Inflammatory macrophage (primary cell): ENCODE measurements at regions not wholly inside any gene's neighbourhood (a gene's known extent, or its start where the extent isn't known, plus 50 kb on each side); places are given as distances from the start of the nearest gene placed in this dataset.

Source experiments
- DNase-seq, 2 donors: peaks; one replicate each; pipeline ENCODE4 v3.0.0-alpha.2; 2020 to 2022

GRCh38 chr18:6659963-6660725 lies 69.4 kb upstream of the ARHGAP28 start:
- no peak for DNase-seq

GRCh38 chr18:6661692-6662415 lies 67.7 kb upstream of the ARHGAP28 start:
- no peak for DNase-seq

- no peak for DNase-seq
These were observed 63.4 kb upstream of the ARHGAP28 start for GRCh38 chr18:6666012-6666685.

GRCh38 chr18:6668836-6669235 lies 60.7 kb upstream of the ARHGAP28 start:
- no peak for DNase-seq

GRCh38 chr18:6672821-6673308 lies 56.7 kb upstream of the ARHGAP28 start:
- no peak for DNase-seq

- no peak for DNase-seq
These were observed 52.4 kb upstream of the ARHGAP28 start for GRCh38 chr18:6677086-6677485.

GRCh38 chr18:6679201-6679600 lies 50.3 kb upstream of the ARHGAP28 start:
- DNase-seq: no peak
